ENCODE measurements at regions not wholly inside any gene's neighbourhood (a gene's known extent, or its start where the extent isn't known, plus 50 kb on each side); places are given as distances from the start of the nearest gene placed in this dataset.

GRCh38 chr16:25553711-25554436, 137.9 kb upstream of the HS3ST4 start:
- Histone ChIP-seq H3K79me2 (ENCODE audit: control insufficient read depth, low read length) (no peaks in the 10 kb centered on the region), H3K4me1 (ENCODE audit: control insufficient read depth, low read length) (no peaks in the 10 kb centered on the region), H3K27ac (ENCODE audit: low read depth, low read length) (no peak overlapping the region), H3K4me3 (ENCODE audit: low read length) (no peak overlapping the region), H3F3A (ENCODE audit: control insufficient read depth, insufficient read depth) (no peaks in the 10 kb centered on the region), H4K20me1 (ENCODE audit: control insufficient read depth, insufficient read depth, low read depth, low read length) (no peaks in the 10 kb centered on the region), H3K36me3 (ENCODE audit: control insufficient read depth, low read length) (no peaks in the 10 kb centered on the region), H3K9me2 (replicated peaks; ENCODE audit: control insufficient read depth, low read length) (no peaks in the 10 kb centered on the region), H3K9me3 (ENCODE audit: control insufficient read depth, insufficient read depth, low read length) (no peaks in the 10 kb centered on the region), H3K4me2 (ENCODE audit: low read length) (no peak overlapping the region), H3K27me3 (ENCODE audit: control insufficient read depth, low read length) (no peaks in the 10 kb centered on the region)
- no peak for TF ChIP-seq EZH2phosphoT487 (IDR thresholded peaks at IDR 0.05; ENCODE audit: borderline replicate concordance, low read length)
- no peak for TF ChIP-seq CTCF (IDR thresholded peaks at IDR 0.05; ENCODE audit: low read depth, low read length, poor library complexity, severe bottlenecking)

GRCh38 chr16:25550647-25551046, 141.1 kb upstream of the HS3ST4 start:
- no peaks in the 10 kb centered on the region for H3K9me2 ChIP-seq (replicated peaks; ENCODE audit: control insufficient read depth, low read length)
- no peak overlapping the region for H3K27ac ChIP-seq (ENCODE audit: low read depth, low read length)
- no peaks in the 10 kb centered on the region for H3F3A ChIP-seq (ENCODE audit: control insufficient read depth, insufficient read depth)
- H3K79me2 ChIP-seq (ENCODE audit: control insufficient read depth, low read length) = no peaks in the 10 kb centered on the region
- H3K9me3 ChIP-seq (ENCODE audit: control insufficient read depth, insufficient read depth, low read length) = no peaks in the 10 kb centered on the region
- TF ChIP-seq CTCF (IDR thresholded peaks at IDR 0.05; ENCODE audit: low read depth, low read length, poor library complexity, severe bottlenecking) (no peak), EZH2phosphoT487 (IDR thresholded peaks at IDR 0.05; ENCODE audit: borderline replicate concordance, low read length) (no peak)
- no peaks in the 10 kb centered on the region for H3K36me3 ChIP-seq (ENCODE audit: control insufficient read depth, low read length)
- H3K4me3 ChIP-seq (ENCODE audit: low read length) = no peak overlapping the region
- H3K4me1 ChIP-seq (ENCODE audit: control insufficient read depth, low read length) = no peaks in the 10 kb centered on the region
- H3K27me3 ChIP-seq (ENCODE audit: control insufficient read depth, low read length) = no peaks in the 10 kb centered on the region
- H4K20me1 ChIP-seq (ENCODE audit: control insufficient read depth, insufficient read depth, low read depth, low read length) = no peaks in the 10 kb centered on the region
- no peak overlapping the region for H3K4me2 ChIP-seq (ENCODE audit: low read length)

GRCh38 chr16:25546791-25547190, 145.0 kb upstream of the HS3ST4 start:
- Histone ChIP-seq H4K20me1 (ENCODE audit: control insufficient read depth, insufficient read depth, low read depth, low read length) (no peaks in the 10 kb centered on the region), H3K27me3 (ENCODE audit: control insufficient read depth, low read length) (no peaks in the 10 kb centered on the region)

More at GRCh38 chr16:25546791-25547190, 145.0 kb upstream of the HS3ST4 start:
- Histone ChIP-seq H3K9me2 (replicated peaks; ENCODE audit: control insufficient read depth, low read length) (no peaks in the 10 kb centered on the region), H3K4me3 (ENCODE audit: low read length) (no peak overlapping the region), H3F3A (ENCODE audit: control insufficient read depth, insufficient read depth) (no peaks in the 10 kb centered on the region), H3K4me1 (ENCODE audit: control insufficient read depth, low read length) (no peaks in the 10 kb centered on the region), H3K4me2 (ENCODE audit: low read length) (no peak overlapping the region), H3K36me3 (ENCODE audit: control insufficient read depth, low read length) (no peaks in the 10 kb centered on the region), H3K9me3 (ENCODE audit: control insufficient read depth, insufficient read depth, low read length) (no peaks in the 10 kb centered on the region), H3K27ac (ENCODE audit: low read depth, low read length) (no peak overlapping the region), H3K79me2 (ENCODE audit: control insufficient read depth, low read length) (no peaks in the 10 kb centered on the region)
- no peak for TF ChIP-seq EZH2phosphoT487 (IDR thresholded peaks at IDR 0.05; ENCODE audit: borderline replicate concordance, low read length)
- TF ChIP-seq CTCF (IDR thresholded peaks at IDR 0.05; ENCODE audit: low read depth, low read length, poor library complexity, severe bottlenecking) = no peak

All from DOHH2 (cell line).